NCI-H146 treated with DMSO at 0.1 percent for 48 hours (cell line): ENCODE measurements at regions not wholly inside any gene's neighbourhood (a gene's known extent, or its start where the extent isn't known, plus 50 kb on each side); places are given as distances from the start of the nearest gene placed in this dataset.
"Not testable (repeated sequence)": the region's sequence is repeated elsewhere in the genome, so short reads cannot be mapped to it uniquely, and the experiment has no call there.

ENCODE experiments used
- DNase-seq: peaks from one replicate; lab custom pipeline; 2025; ENCODE audit not compliant: unreplicated experiment; lab: John Stamatoyannopoulos, UW

- DNase-seq = not testable (repeated sequence)
Observed at GRCh38 chr11:42949738-42950376, 361.9 kb upstream of the API5 start.

GRCh38 chr11:42951266-42951665 is 360.5 kb upstream of the API5 start:
- no peak for DNase-seq

- DNase-seq = no peak
Observed at GRCh38 chr11:42957831-42958230, 354.0 kb upstream of the API5 start.

GRCh38 chr11:42958635-42959034 is 353.2 kb upstream of the API5 start:
- DNase-seq = no peak

- no peak for DNase-seq
Observed at GRCh38 chr11:42960521-42961088, 351.2 kb upstream of the API5 start.

GRCh38 chr11:42967653-42968052 is 344.1 kb upstream of the API5 start:
- no peak for DNase-seq

- DNase-seq = no peak
Observed at GRCh38 chr11:42972741-42973140, 339.1 kb upstream of the API5 start.

- DNase-seq = no peak
Observed at GRCh38 chr11:42974510-42975179, 337.2 kb upstream of the API5 start.

GRCh38 chr11:42975180-42975529 is 336.6 kb upstream of the API5 start:
- DNase-seq = no peak

- no peak for DNase-seq
Observed at GRCh38 chr11:42976636-42977217, 335.1 kb upstream of the API5 start.

GRCh38 chr11:42992594-42992993 is 319.2 kb upstream of the API5 start:
- no peak for DNase-seq

- DNase-seq = no peak
Observed at GRCh38 chr11:42996421-42997307, 315.1 kb upstream of the API5 start.

- DNase-seq = not testable (repeated sequence)
Observed at GRCh38 chr11:43004879-43005278, 306.9 kb upstream of the API5 start.

GRCh38 chr11:43010042-43010441 is 301.8 kb upstream of the API5 start:
- no peak for DNase-seq

GRCh38 chr11:43012606-43013005 is 299.2 kb upstream of the API5 start:
- no peak for DNase-seq

GRCh38 chr11:43021466-43021865 is 290.3 kb upstream of the API5 start:
- no peak for DNase-seq

- no peak for DNase-seq
Observed at GRCh38 chr11:43034341-43034740, 277.5 kb upstream of the API5 start.

GRCh38 chr11:43035086-43035485 is 276.7 kb upstream of the API5 start:
- no peak for DNase-seq

- no peak for DNase-seq
Observed at GRCh38 chr11:43053638-43054412, 258.0 kb upstream of the API5 start.

- no peak for DNase-seq
Observed at GRCh38 chr11:43067681-43068080, 244.1 kb upstream of the API5 start.

- DNase-seq = no peak
Observed at GRCh38 chr11:43071338-43071737, 240.5 kb upstream of the API5 start.
